ENCODE measurements at regions not wholly inside any gene's neighbourhood (a gene's known extent, or its start where the extent isn't known, plus 50 kb on each side); places are given as distances from the start of the nearest gene placed in this dataset.

- TF ChIP-seq CTCF (IDR thresholded peaks at IDR 0.05; ENCODE audit: insufficient read depth, low read depth, low read length) (no peak), EZH2 (IDR thresholded peaks at IDR 0.05; ENCODE audit: insufficient read depth, low read length) (no peak)
These were observed 685.6 kb upstream of the SLITRK1 start for GRCh38 chr13:84567848-84568247.

Measured in astrocyte (in vitro differentiated cells and primary cell).